ENCODE measurements at regions not wholly inside any gene's neighbourhood (a gene's known extent, or its start where the extent isn't known, plus 50 kb on each side); places are given as distances from the start of the nearest gene placed in this dataset.

- TF ChIP-seq, protein P1, sequence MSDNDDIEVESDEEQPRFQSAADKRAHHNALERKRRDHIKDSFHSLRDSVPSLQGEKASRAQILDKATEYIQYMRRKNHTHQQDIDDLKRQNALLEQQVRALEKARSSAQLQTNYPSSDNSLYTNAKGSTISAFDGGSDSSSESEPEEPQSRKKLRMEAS (IDR thresholded peaks at IDR 0.05), result no peak
- TF ChIP-seq ATF2 (IDR thresholded peaks at IDR 0.05; ENCODE audit: low read length), result no peak
- no peak for TF ChIP-seq EP300 (IDR thresholded peaks at IDR 0.05; ENCODE audit: borderline replicate concordance in 1 of 2, low read depth in 2 of 2, low read length in 2 of 2)
- no peak for TF ChIP-seq CREB1 (IDR thresholded peaks at IDR 0.05)
- no peak for TF ChIP-seq CTCF (IDR thresholded peaks at IDR 0.05; ENCODE audit: control extremely low read depth in 1 of 3, insufficient read depth in 1 of 3, low read depth in 1 of 3, low read length in 3 of 3)
- TF ChIP-seq BCL11A (IDR thresholded peaks at IDR 0.05; ENCODE audit: low read depth in 2 of 2, low read length in 2 of 2), result no peak
- no peak for TF ChIP-seq POLR2A (IDR thresholded peaks at IDR 0.05; ENCODE audit: control extremely low read depth in 1 of 2, low read depth in 2 of 2, low read length in 2 of 2)
- no peak for TF ChIP-seq RAD21 (IDR thresholded peaks at IDR 0.05 in 1 of 2, conservative IDR thresholded peaks at IDR 0.05 in 1 of 2; ENCODE audit: low read depth in 2 of 2, low read length in 2 of 2)
- TF ChIP-seq RXRA (IDR thresholded peaks at IDR 0.05; ENCODE audit: insufficient read depth, low read depth, low read length), result no peak
- TF ChIP-seq JUN (IDR thresholded peaks at IDR 0.05; ENCODE audit: low read depth, low read length), result no peak
Measured at GRCh38 chr6:119961450-119961849, 611.9 kb upstream of the MAN1A1 start.
